H1 (cell line): ENCODE measurements at regions not wholly inside any gene's neighbourhood (a gene's known extent, or its start where the extent isn't known, plus 50 kb on each side); places are given as distances from the start of the nearest gene placed in this dataset.

Source experiments
- FOSL1 ChIP-seq: IDR thresholded peaks from 2 replicates; pipeline ENCODE4 v1.6.1; 2011; ENCODE audit warnings: mild to moderate bottlenecking, low read depth, low read length, moderate library complexity; ENCODE audit not compliant: insufficient read depth
- KDM1A ChIP-seq: fragments of 200-600, 300-600 bp; sonication (generic); IDR thresholded peaks from 2 replicates; pipeline ENCODE4 v1.7.1; 2016; ENCODE audit warnings: mild to moderate bottlenecking, low read length, borderline replicate concordance
- NANOG ChIP-seq: IDR thresholded peaks from 2 replicates; pipeline ENCODE4 v1.6.1; 2011; ENCODE audit warnings: low read length, low read depth, mild to moderate bottlenecking, inconsistent platforms; ENCODE audit not compliant: insufficient read depth, poor library complexity, severe bottlenecking
- POLR2A ChIP-seq, 2 experiments: IDR thresholded peaks; 1 replicate in 1 of 2; 2 replicates in 1 of 2; pipeline ENCODE4 v1.6.1; 2011; ENCODE audit warnings: low read depth in 2 of 2, low read length in 2 of 2, mild to moderate bottlenecking in 2 of 2; ENCODE audit errors: control extremely low read depth in 1 of 2
- SP1 ChIP-seq: IDR thresholded peaks from 2 replicates; pipeline ENCODE4 v1.6.1; 2011; ENCODE audit warnings: low read depth, low read length
- TAF1 ChIP-seq: IDR thresholded peaks from 2 replicates; pipeline ENCODE4 v1.6.1; 2011; ENCODE audit warnings: mild to moderate bottlenecking, low read depth, low read length
- TBP ChIP-seq: IDR thresholded peaks from 2 replicates; pipeline ENCODE4 v1.6.1; 2011; ENCODE audit warnings: low read depth, low read length, improper control_type of control experiment
- TEAD4 ChIP-seq: IDR thresholded peaks from 2 replicates; pipeline ENCODE4 v1.6.1; 2012; ENCODE audit warnings: low read depth, low read length, inconsistent platforms, mixed read lengths
- YY1 ChIP-seq: IDR thresholded peaks from 2 replicates; pipeline ENCODE4 v1.6.1; 2011; ENCODE audit warnings: low read depth, mild to moderate bottlenecking, low read length
- TF ChIP-seq, protein P1 (sequence below): fragments of 300-600 bp; sonication (generic); IDR thresholded peaks from 2 replicates; pipeline ENCODE4 v1.7.1; 2012; ENCODE audit warnings: low read length, moderate library complexity, mild to moderate bottlenecking, inconsistent platforms; ENCODE audit not compliant: insufficient replicate concordance

DNA sequence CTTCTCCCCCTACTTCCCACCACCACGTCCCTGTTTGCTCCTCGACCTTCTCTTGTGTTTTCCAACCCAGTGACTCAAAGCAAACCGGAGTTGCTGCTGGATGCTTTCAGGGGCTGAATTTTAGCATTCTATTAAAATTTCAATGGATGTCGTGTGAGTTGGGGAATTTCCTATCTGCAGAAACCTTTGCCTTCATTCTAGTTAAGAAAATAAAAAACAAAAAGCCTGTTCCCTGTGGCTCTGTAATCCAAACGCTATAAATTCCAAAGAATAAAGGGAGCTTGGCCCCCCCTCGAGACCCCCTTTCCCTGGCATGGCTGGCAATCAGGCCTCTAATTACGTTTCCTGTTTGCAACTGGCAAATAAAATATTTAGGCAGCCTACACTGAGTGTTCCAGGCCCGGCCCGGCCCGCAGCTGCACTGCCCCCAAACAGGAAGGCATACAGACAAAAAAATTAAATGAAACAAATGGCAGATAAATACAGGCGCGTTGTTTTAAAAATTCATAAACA lies 139.4 kb upstream of the PPP1R26 start (continued):
- TF ChIP-seq NANOG = peak; percentile 11
- TF ChIP-seq TAF1 = 0 out of 2 replicates have a peak, but pooled peaks have one; percentile 42
- TF ChIP-seq TBP = peak; percentile 63; the same call in 1 of the 2 replicates
- TF ChIP-seq KDM1A = no peak
- TF ChIP-seq SP1 = peak; percentile 31; the same call in 1 of the 2 replicates
- TF ChIP-seq, protein P1, sequence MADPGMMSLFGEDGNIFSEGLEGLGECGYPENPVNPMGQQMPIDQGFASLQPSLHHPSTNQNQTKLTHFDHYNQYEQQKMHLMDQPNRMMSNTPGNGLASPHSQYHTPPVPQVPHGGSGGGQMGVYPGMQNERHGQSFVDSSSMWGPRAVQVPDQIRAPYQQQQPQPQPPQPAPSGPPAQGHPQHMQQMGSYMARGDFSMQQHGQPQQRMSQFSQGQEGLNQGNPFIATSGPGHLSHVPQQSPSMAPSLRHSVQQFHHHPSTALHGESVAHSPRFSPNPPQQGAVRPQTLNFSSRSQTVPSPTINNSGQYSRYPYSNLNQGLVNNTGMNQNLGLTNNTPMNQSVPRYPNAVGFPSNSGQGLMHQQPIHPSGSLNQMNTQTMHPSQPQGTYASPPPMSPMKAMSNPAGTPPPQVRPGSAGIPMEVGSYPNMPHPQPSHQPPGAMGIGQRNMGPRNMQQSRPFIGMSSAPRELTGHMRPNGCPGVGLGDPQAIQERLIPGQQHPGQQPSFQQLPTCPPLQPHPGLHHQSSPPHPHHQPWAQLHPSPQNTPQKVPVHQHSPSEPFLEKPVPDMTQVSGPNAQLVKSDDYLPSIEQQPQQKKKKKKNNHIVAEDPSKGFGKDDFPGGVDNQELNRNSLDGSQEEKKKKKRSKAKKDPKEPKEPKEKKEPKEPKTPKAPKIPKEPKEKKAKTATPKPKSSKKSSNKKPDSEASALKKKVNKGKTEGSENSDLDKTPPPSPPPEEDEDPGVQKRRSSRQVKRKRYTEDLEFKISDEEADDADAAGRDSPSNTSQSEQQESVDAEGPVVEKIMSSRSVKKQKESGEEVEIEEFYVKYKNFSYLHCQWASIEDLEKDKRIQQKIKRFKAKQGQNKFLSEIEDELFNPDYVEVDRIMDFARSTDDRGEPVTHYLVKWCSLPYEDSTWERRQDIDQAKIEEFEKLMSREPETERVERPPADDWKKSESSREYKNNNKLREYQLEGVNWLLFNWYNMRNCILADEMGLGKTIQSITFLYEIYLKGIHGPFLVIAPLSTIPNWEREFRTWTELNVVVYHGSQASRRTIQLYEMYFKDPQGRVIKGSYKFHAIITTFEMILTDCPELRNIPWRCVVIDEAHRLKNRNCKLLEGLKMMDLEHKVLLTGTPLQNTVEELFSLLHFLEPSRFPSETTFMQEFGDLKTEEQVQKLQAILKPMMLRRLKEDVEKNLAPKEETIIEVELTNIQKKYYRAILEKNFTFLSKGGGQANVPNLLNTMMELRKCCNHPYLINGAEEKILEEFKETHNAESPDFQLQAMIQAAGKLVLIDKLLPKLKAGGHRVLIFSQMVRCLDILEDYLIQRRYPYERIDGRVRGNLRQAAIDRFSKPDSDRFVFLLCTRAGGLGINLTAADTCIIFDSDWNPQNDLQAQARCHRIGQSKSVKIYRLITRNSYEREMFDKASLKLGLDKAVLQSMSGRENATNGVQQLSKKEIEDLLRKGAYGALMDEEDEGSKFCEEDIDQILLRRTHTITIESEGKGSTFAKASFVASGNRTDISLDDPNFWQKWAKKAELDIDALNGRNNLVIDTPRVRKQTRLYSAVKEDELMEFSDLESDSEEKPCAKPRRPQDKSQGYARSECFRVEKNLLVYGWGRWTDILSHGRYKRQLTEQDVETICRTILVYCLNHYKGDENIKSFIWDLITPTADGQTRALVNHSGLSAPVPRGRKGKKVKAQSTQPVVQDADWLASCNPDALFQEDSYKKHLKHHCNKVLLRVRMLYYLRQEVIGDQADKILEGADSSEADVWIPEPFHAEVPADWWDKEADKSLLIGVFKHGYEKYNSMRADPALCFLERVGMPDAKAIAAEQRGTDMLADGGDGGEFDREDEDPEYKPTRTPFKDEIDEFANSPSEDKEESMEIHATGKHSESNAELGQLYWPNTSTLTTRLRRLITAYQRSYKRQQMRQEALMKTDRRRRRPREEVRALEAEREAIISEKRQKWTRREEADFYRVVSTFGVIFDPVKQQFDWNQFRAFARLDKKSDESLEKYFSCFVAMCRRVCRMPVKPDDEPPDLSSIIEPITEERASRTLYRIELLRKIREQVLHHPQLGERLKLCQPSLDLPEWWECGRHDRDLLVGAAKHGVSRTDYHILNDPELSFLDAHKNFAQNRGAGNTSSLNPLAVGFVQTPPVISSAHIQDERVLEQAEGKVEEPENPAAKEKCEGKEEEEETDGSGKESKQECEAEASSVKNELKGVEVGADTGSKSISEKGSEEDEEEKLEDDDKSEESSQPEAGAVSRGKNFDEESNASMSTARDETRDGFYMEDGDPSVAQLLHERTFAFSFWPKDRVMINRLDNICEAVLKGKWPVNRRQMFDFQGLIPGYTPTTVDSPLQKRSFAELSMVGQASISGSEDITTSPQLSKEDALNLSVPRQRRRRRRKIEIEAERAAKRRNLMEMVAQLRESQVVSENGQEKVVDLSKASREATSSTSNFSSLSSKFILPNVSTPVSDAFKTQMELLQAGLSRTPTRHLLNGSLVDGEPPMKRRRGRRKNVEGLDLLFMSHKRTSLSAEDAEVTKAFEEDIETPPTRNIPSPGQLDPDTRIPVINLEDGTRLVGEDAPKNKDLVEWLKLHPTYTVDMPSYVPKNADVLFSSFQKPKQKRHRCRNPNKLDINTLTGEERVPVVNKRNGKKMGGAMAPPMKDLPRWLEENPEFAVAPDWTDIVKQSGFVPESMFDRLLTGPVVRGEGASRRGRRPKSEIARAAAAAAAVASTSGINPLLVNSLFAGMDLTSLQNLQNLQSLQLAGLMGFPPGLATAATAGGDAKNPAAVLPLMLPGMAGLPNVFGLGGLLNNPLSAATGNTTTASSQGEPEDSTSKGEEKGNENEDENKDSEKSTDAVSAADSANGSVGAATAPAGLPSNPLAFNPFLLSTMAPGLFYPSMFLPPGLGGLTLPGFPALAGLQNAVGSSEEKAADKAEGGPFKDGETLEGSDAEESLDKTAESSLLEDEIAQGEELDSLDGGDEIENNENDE = peak; percentile 76
- TF ChIP-seq POLR2A (IDR thresholded peaks at IDR 0.05; ENCODE audit: control extremely low read depth in 1 of 2, low read depth in 2 of 2, low read length in 2 of 2) = peak in 1 of 2 experiments; percentile 82; a peak in 2 of 3 replicates
- 0 out of 2 replicates have a peak, but pooled peaks have one; percentile 18 for TF ChIP-seq YY1
- 0 out of 2 replicates have a peak, but pooled peaks have one; percentile 51 for TF ChIP-seq TEAD4
- no peak for TF ChIP-seq FOSL1
